SK-N-MC (cell line): ENCODE measurements at regions not wholly inside any gene's neighbourhood (a gene's known extent, or its start where the extent isn't known, plus 50 kb on each side); places are given as distances from the start of the nearest gene placed in this dataset.

ENCODE experiments used
- DNase-seq: peaks from one replicate; pipeline ENCODE4 v3.0.0-alpha.2; 2011; ENCODE audit warnings: low read depth, low spot score
- H3K27ac ChIP-seq: fragments of 200-600 bp; sonication (generic); 2 replicates; pipeline ENCODE4 v1.5.1; 2016; ENCODE audit warnings: mixed run types
- H3K36me3 ChIP-seq: fragments of 200-600 bp; sonication (generic); 2 replicates; pipeline ENCODE4 v1.6.1; 2017; ENCODE audit warnings: antibody characterized with exemption, low read length, mixed read lengths; ENCODE audit not compliant: insufficient read depth
- H3K4me3 ChIP-seq: fragments of 200-600 bp; sonication (generic); 2 replicates; pipeline ENCODE4 v1.5.1; 2016
- H3K9ac ChIP-seq: fragments of 200-600 bp; sonication (generic); 2 replicates; pipeline ENCODE4 v1.8.0; 2017; ENCODE audit warnings: mixed run types, mixed read lengths; ENCODE audit not compliant: insufficient read length
- H3K9me3 ChIP-seq: fragments of 200-600 bp; sonication (generic); 2 replicates; pipeline ENCODE4 v1.6.1; 2017; ENCODE audit warnings: low read depth, mild to moderate bottlenecking, antibody characterized with exemption, low read length, moderate library complexity, mixed read lengths
- EZH2 ChIP-seq: fragments of 200-600 bp; sonication (generic); IDR thresholded peaks from one replicate; pipeline ENCODE4 v1.6.1; 2017; ENCODE audit warnings: antibody characterized with exemption
- FOXP2 ChIP-seq: optimal IDR thresholded peaks from 2 replicates; pipeline ENCODE3; 2011; ENCODE audit warnings: mild to moderate bottlenecking, moderate library complexity; ENCODE audit not compliant: insufficient read depth; ENCODE audit errors: extremely low read length, control extremely low read depth
- POLR2AphosphoS5 ChIP-seq: IDR thresholded peaks from 2 replicates; pipeline ENCODE4 v1.6.1; 2012; ENCODE audit warnings: mild to moderate bottlenecking, low read depth, low read length, borderline replicate concordance

- no peaks in the 10 kb centered on the region for H3K36me3 ChIP-seq
- no peak for TF ChIP-seq EZH2
- no peak for TF ChIP-seq POLR2AphosphoS5
- TF ChIP-seq FOXP2 = no peak
- H3K4me3 ChIP-seq = no peak overlapping the region
- no peaks in the 10 kb centered on the region for H3K9me3 ChIP-seq
- no peak overlapping the region for H3K9ac ChIP-seq
- no peak overlapping the region for H3K27ac ChIP-seq
- DNase-seq = no peak
Measured at GRCh38 chr5:26143259-26143658, 895.1 kb downstream of the CDH9 start.

- H3K27ac ChIP-seq = no peak overlapping the region
- H3K9me3 ChIP-seq = no peaks in the 10 kb centered on the region
- H3K36me3 ChIP-seq = no peaks in the 10 kb centered on the region
- TF ChIP-seq FOXP2 (no peak), EZH2 (no peak), POLR2AphosphoS5 (no peak)
- H3K9ac ChIP-seq = no peak overlapping the region
- H3K4me3 ChIP-seq = no peak overlapping the region
- DNase-seq = peak; percentile 28
Measured at GRCh38 chr5:26121338-26121737, 917.0 kb downstream of the CDH9 start.

GRCh38 chr5:26104175-26104574 lies 934.2 kb downstream of the CDH9 start:
- Histone ChIP-seq H3K9ac (no peak overlapping the region), H3K9me3 (no peaks in the 10 kb centered on the region), H3K36me3 (no peaks in the 10 kb centered on the region), H3K27ac (no peak overlapping the region), H3K4me3 (no peak overlapping the region)
- TF ChIP-seq POLR2AphosphoS5 (no peak), FOXP2 (no peak), EZH2 (no peak)
- no peak for DNase-seq

GRCh38 chr5:26060212-26060611 lies 978.2 kb downstream of the CDH9 start:
- Histone ChIP-seq H3K36me3 (no peaks in the 10 kb centered on the region), H3K27ac (no peak overlapping the region), H3K9ac (no peak overlapping the region), H3K4me3 (no peak overlapping the region), H3K9me3 (no peaks in the 10 kb centered on the region)
- TF ChIP-seq POLR2AphosphoS5 = no peak
- no peak for TF ChIP-seq FOXP2
- no peak for TF ChIP-seq EZH2
- no peak for DNase-seq

- H3K27ac ChIP-seq = no peak overlapping the region
- H3K4me3 ChIP-seq = no peak overlapping the region
- H3K36me3 ChIP-seq = no peaks in the 10 kb centered on the region
- no peaks in the 10 kb centered on the region for H3K9me3 ChIP-seq
- DNase-seq = no peak
- no peak overlapping the region for H3K9ac ChIP-seq
- no peak for TF ChIP-seq POLR2AphosphoS5
- TF ChIP-seq FOXP2 = no peak
- TF ChIP-seq EZH2 = no peak
Measured at GRCh38 chr5:26054594-26054993, 983.8 kb downstream of the CDH9 start.

- no peak overlapping the region for H3K27ac ChIP-seq
- H3K36me3 ChIP-seq = no peaks in the 10 kb centered on the region
- H3K9ac ChIP-seq = no peak overlapping the region
- DNase-seq = no peak
- H3K9me3 ChIP-seq = no peaks in the 10 kb centered on the region
- no peak overlapping the region for H3K4me3 ChIP-seq
- TF ChIP-seq FOXP2 (no peak), POLR2AphosphoS5 (no peak)
Measured at GRCh38 chr5:26034813-26035212, 1003.6 kb downstream of the CDH9 start.

DNA sequence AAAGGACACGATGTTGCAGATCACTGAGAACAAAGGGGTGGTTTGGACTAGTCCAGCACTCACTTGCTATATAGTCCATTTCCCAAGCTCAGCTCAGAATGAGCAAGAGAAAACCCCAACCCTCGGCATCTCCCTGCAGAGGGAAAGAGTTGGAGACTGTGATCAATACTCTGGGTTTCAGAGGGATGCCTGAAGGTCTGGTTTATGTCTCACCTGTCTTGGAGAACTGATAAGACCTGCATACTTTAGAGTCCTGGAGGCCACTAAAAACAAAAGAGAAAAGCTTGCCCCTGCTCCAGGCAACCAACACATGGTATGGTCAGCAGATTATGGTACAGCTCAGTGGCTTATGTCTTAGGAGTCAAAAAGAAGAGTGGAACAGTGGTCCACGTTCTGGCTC lies 1006.9 kb downstream of the CDH9 start:
- no peak for TF ChIP-seq FOXP2
- TF ChIP-seq POLR2AphosphoS5 = no peak
- no peak for TF ChIP-seq EZH2
- no peak overlapping the region for H3K9ac ChIP-seq
- no peak overlapping the region for H3K4me3 ChIP-seq

GRCh38 chr5:26026044-26026443 lies 1012.3 kb downstream of the CDH9 start:
- Histone ChIP-seq H3K9ac (no peak overlapping the region), H3K9me3 (no peaks in the 10 kb centered on the region), H3K27ac (no peak overlapping the region), H3K4me3 (no peak overlapping the region), H3K36me3 (no peaks in the 10 kb centered on the region)
- TF ChIP-seq EZH2 (no peak), POLR2AphosphoS5 (no peak), FOXP2 (no peak)
- no peak for DNase-seq

More for the DNA sequence above, 1006.9 kb downstream of the CDH9 start:
- Histone ChIP-seq H3K36me3 (no peaks in the 10 kb centered on the region), H3K27ac (no peak overlapping the region), H3K9me3 (no peaks in the 10 kb centered on the region)
- DNase-seq = no peak

DNA sequence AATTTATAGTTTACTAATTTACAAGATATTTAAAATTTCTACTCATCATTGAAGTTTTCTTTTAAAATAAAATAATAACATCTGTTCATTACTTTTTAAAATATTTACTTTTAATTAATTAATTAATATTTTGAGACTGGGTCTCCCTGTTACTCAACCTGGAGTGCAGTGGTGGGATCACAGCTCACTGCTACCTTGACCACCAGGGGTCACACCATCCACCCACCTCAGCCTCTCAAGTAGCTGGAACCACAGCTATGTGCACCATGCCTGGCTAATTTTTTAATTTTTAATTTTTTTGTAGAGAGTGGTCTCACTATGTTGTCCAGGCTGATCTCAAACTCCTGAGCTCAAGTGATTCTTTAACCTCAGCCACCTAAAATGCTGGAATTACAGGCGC lies 1013.6 kb downstream of the CDH9 start:
- no peak overlapping the region for H3K9ac ChIP-seq
- no peak for TF ChIP-seq POLR2AphosphoS5
- no peak for TF ChIP-seq EZH2
- TF ChIP-seq FOXP2 = no peak
- DNase-seq = no peak
- H3K36me3 ChIP-seq = no peaks in the 10 kb centered on the region
- H3K27ac ChIP-seq = no peak overlapping the region
- no peak overlapping the region for H3K4me3 ChIP-seq
- H3K9me3 ChIP-seq = no peaks in the 10 kb centered on the region
